ENCODE measurements at regions not wholly inside any gene's neighbourhood (a gene's known extent, or its start where the extent isn't known, plus 50 kb on each side); places are given as distances from the start of the nearest gene placed in this dataset.

DNA sequence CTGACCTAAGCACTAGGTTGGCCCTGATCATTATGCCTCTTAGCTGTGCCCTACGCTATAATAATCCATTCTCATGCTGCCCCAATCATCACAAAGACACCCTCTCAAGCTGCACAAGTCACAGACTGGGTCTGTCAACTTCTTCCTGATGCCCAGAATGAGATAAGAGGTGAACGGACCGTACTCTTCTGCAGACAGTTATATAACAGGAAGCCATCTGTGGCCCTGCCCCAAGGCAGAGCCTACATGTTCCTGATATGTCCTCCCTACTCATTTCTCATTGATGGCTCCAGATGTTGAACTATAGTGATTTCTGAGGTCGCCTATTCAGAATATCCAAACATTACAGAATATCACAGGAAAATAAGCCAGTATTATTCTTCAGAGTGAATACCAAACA lies 471.6 kb upstream of the ERCC4 start:
- TF ChIP-seq, protein P1, sequence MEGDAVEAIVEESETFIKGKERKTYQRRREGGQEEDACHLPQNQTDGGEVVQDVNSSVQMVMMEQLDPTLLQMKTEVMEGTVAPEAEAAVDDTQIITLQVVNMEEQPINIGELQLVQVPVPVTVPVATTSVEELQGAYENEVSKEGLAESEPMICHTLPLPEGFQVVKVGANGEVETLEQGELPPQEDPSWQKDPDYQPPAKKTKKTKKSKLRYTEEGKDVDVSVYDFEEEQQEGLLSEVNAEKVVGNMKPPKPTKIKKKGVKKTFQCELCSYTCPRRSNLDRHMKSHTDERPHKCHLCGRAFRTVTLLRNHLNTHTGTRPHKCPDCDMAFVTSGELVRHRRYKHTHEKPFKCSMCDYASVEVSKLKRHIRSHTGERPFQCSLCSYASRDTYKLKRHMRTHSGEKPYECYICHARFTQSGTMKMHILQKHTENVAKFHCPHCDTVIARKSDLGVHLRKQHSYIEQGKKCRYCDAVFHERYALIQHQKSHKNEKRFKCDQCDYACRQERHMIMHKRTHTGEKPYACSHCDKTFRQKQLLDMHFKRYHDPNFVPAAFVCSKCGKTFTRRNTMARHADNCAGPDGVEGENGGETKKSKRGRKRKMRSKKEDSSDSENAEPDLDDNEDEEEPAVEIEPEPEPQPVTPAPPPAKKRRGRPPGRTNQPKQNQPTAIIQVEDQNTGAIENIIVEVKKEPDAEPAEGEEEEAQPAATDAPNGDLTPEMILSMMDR (IDR thresholded peaks at IDR 0.05; ENCODE audit: borderline replicate concordance, extremely low read depth, low read length, poor library complexity, severe bottlenecking) = no peak
- no peak for TF ChIP-seq EZH2 (IDR thresholded peaks at IDR 0.05; ENCODE audit: borderline replicate concordance, low read depth, low read length, severe bottlenecking)
